HepG2 (cell line): ENCODE measurements at regions not wholly inside any gene's neighbourhood (a gene's known extent, or its start where the extent isn't known, plus 50 kb on each side); places are given as distances from the start of the nearest gene placed in this dataset.

Experiments used
- ATAC-seq: fragments of 200-7000 bp; cut with Tn5 transposase; 3 replicates; pipeline ENCODE4 v1.9.1; 2020; ENCODE audit warnings: mild to moderate bottlenecking, moderate library complexity
- BruUV-seq: library from RNA; stranded (reverse); fragments of 400-500 nt; replicated peaks from 2 replicates; lab custom pipeline; 2021; lab: Mats Ljungman, UMichigan
- CTCF ChIA-PET: fragments of 300-600 bp; formaldehyde crosslinking; extraction: SDS; loops from one replicate; lab custom pipeline; 2021; ENCODE audit warnings: low total read pairs, inconsistent platforms, low intra/inter-chr PET ratio; lab: Yijun Ruan, JAX
- POLR2A ChIA-PET: fragments of 350-600 bp; sonication (Branson Sonifier 250); formaldehyde crosslinking; loops from one replicate; lab custom pipeline; 2020; ENCODE audit warnings: antibody characterized with exemption, inconsistent platforms; lab: Yijun Ruan, JAX
- DNase-seq: peaks from one replicate; pipeline ENCODE4 v3.0.0-alpha.2; 2015; ENCODE audit warnings: low spot score
- FAIRE-seq: peaks from 3 replicates; lab custom pipeline; 2011; peaks lifted over from hg19 to GRCh38; lab: Jason Lieb, UNC
- H2AFZ ChIP-seq: one replicate; pipeline ENCODE4 v1.6.1; 2011; ENCODE audit warnings: low read length, inconsistent platforms
- H3K27ac ChIP-seq: fragments of 300-600 bp; 3 replicates; pipeline ENCODE4 v1.8.0; 2011; ENCODE audit warnings: mixed run types, mild to moderate bottlenecking, mixed read lengths, low read length, inconsistent platforms; ENCODE audit not compliant: insufficient read depth; ENCODE audit errors: extremely low read length
- H3K27me3 ChIP-seq, 2 experiments: fragments of 200-600 bp in 1 of 2; 2 replicates in 1 of 2; 3 replicates in 1 of 2; pipeline versions ENCODE4 v1.6.0 to v1.8.0; 2011; ENCODE audit warnings: low read length in 2 of 2, mild to moderate bottlenecking in 2 of 2, moderate library complexity in 2 of 2, inconsistent platforms in 1 of 2; ENCODE audit not compliant: insufficient read depth in 2 of 2, control insufficient read depth in 1 of 2
- H3K36me3 ChIP-seq, 2 experiments: fragments of 200-600 bp in 1 of 2; replicated peaks in 1 of 2; 2 replicates in 1 of 2; 3 replicates in 1 of 2; pipeline versions ENCODE4 v1.5.1 to v1.8.0; 2011; ENCODE audit warnings: low read length in 2 of 2, inconsistent platforms in 1 of 2; ENCODE audit not compliant: insufficient read depth in 2 of 2, control insufficient read depth in 1 of 2
- H3K4me1 ChIP-seq: 2 replicates; pipeline ENCODE4 v1.5.1; 2012; ENCODE audit warnings: low read length, inconsistent platforms; ENCODE audit not compliant: insufficient read depth
- H3K4me2 ChIP-seq: 2 replicates; pipeline ENCODE4 v1.6.0; 2011; ENCODE audit warnings: low read depth, low read length, inconsistent platforms
- H3K4me3 ChIP-seq, 3 experiments: fragments of 200-600 bp in 1 of 3; sonication (generic), shearing (Covaris generic) in 1 of 3; replicated peaks in 1 of 3; 2 replicates each; pipeline ENCODE4 v1.5.1; 2011 to 2016; ENCODE audit warnings: low read length in 3 of 3, inconsistent platforms in 2 of 3, low read depth in 2 of 3, mild to moderate bottlenecking in 2 of 3, control low read depth in 1 of 3, mixed read lengths in 1 of 3; ENCODE audit not compliant: insufficient read depth in 1 of 3
- H3K79me2 ChIP-seq: one replicate; pipeline ENCODE4 v1.6.1; 2011; ENCODE audit warnings: low read length, inconsistent platforms; ENCODE audit not compliant: insufficient read depth
- H3K9ac ChIP-seq: 2 replicates; pipeline ENCODE4 v1.6.0; 2011; ENCODE audit warnings: mild to moderate bottlenecking, low read depth, low read length, inconsistent platforms; ENCODE audit not compliant: insufficient read depth
- H3K9me3 ChIP-seq: 2 replicates; pipeline ENCODE4 v1.5.1; 2012; ENCODE audit warnings: mild to moderate bottlenecking, low read length
- H4K20me1 ChIP-seq: 2 replicates; pipeline ENCODE4 v1.6.0; 2011; ENCODE audit warnings: inconsistent platforms, mild to moderate bottlenecking, low read length, moderate library complexity; ENCODE audit not compliant: insufficient read depth
- HHEX ChIP-seq: IDR thresholded peaks from 2 replicates; pipeline ENCODE4 v1.6.1; 2016; ENCODE audit warnings: control low read depth
- HNF4A ChIP-seq: sonication (generic); formaldehyde crosslinking; IDR thresholded peaks from 2 replicates; pipeline ENCODE4 v1.4.0; 2020; ENCODE audit warnings: missing genetic modification reagents
- in situ Hi-C: cut with HindIII; loops from 2 replicates; pipeline ENCODE4 v1.10.0; 2017; ENCODE audit warnings: low pct_unique_long_range_greater_than_20kb; ENCODE audit not compliant: extremely low pct_ligation_motif_present
- intact Hi-C: fragments of 100-400 bp; cut with micrococcal nuclease; formaldehyde crosslinking; loops from one replicate; pipeline ENCODE4 v1.10.0; 2022; ENCODE audit not compliant: unreplicated experiment
- TF ChIP-seq, protein P1 (sequence below): sonication (generic); formaldehyde crosslinking; IDR thresholded peaks from 2 replicates; pipeline ENCODE4 v1.4.0; 2020; ENCODE audit warnings: missing genetic modification reagents
- TF ChIP-seq, protein P2 (sequence below): fragments of 450-650 bp; IDR thresholded peaks from 2 replicates; pipeline ENCODE4 v1.6.1; 2017; ENCODE audit warnings: mild to moderate bottlenecking
- TF ChIP-seq, protein P3 (sequence below): IDR thresholded peaks from 2 replicates; pipeline ENCODE4 v1.6.1; 2012; ENCODE audit warnings: low read length, improper control_type of control experiment

DNA sequence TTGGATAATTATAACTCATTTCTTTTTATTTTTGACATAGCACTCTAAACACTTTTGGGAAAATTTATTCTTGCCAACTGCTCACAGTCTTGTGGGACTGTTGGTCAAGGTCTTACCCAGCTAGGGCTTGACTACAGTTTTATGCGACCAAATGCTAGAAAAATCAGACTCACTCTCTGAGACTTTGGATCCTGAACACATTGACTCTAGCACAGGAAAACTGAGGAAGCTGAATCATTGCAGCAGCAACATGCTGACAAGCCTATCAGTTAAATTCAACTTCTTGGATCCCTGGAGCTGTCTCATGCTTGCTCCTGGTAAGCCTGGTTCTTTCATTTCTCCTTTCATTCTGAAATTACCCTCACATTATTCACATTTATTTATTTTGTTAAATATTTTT is 120.7 kb upstream of the TMTC2 start (continued):
- TF ChIP-seq, protein P1, sequence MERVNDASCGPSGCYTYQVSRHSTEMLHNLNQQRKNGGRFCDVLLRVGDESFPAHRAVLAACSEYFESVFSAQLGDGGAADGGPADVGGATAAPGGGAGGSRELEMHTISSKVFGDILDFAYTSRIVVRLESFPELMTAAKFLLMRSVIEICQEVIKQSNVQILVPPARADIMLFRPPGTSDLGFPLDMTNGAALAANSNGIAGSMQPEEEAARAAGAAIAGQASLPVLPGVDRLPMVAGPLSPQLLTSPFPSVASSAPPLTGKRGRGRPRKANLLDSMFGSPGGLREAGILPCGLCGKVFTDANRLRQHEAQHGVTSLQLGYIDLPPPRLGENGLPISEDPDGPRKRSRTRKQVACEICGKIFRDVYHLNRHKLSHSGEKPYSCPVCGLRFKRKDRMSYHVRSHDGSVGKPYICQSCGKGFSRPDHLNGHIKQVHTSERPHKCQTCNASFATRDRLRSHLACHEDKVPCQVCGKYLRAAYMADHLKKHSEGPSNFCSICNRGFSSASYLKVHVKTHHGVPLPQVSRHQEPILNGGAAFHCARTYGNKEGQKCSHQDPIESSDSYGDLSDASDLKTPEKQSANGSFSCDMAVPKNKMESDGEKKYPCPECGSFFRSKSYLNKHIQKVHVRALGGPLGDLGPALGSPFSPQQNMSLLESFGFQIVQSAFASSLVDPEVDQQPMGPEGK (CRISPR knock-in tag) = no peak
- TF ChIP-seq, protein P2, sequence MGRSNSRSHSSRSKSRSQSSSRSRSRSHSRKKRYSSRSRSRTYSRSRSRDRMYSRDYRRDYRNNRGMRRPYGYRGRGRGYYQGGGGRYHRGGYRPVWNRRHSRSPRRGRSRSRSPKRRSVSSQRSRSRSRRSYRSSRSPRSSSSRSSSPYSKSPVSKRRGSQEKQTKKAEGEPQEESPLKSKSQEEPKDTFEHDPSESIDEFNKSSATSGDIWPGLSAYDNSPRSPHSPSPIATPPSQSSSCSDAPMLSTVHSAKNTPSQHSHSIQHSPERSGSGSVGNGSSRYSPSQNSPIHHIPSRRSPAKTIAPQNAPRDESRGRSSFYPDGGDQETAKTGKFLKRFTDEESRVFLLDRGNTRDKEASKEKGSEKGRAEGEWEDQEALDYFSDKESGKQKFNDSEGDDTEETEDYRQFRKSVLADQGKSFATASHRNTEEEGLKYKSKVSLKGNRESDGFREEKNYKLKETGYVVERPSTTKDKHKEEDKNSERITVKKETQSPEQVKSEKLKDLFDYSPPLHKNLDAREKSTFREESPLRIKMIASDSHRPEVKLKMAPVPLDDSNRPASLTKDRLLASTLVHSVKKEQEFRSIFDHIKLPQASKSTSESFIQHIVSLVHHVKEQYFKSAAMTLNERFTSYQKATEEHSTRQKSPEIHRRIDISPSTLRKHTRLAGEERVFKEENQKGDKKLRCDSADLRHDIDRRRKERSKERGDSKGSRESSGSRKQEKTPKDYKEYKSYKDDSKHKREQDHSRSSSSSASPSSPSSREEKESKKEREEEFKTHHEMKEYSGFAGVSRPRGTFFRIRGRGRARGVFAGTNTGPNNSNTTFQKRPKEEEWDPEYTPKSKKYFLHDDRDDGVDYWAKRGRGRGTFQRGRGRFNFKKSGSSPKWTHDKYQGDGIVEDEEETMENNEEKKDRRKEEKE = no peak
- TF ChIP-seq, protein P3, sequence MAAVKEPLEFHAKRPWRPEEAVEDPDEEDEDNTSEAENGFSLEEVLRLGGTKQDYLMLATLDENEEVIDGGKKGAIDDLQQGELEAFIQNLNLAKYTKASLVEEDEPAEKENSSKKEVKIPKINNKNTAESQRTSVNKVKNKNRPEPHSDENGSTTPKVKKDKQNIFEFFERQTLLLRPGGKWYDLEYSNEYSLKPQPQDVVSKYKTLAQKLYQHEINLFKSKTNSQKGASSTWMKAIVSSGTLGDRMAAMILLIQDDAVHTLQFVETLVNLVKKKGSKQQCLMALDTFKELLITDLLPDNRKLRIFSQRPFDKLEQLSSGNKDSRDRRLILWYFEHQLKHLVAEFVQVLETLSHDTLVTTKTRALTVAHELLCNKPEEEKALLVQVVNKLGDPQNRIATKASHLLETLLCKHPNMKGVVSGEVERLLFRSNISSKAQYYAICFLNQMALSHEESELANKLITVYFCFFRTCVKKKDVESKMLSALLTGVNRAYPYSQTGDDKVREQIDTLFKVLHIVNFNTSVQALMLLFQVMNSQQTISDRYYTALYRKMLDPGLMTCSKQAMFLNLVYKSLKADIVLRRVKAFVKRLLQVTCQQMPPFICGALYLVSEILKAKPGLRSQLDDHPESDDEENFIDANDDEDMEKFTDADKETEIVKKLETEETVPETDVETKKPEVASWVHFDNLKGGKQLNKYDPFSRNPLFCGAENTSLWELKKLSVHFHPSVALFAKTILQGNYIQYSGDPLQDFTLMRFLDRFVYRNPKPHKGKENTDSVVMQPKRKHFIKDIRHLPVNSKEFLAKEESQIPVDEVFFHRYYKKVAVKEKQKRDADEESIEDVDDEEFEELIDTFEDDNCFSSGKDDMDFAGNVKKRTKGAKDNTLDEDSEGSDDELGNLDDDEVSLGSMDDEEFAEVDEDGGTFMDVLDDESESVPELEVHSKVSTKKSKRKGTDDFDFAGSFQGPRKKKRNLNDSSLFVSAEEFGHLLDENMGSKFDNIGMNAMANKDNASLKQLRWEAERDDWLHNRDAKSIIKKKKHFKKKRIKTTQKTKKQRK = no peak
- TF ChIP-seq HNF4A (CRISPR knock-in tag) = no peak
- TF ChIP-seq, all 625 proteins: peak for 0

DNA sequence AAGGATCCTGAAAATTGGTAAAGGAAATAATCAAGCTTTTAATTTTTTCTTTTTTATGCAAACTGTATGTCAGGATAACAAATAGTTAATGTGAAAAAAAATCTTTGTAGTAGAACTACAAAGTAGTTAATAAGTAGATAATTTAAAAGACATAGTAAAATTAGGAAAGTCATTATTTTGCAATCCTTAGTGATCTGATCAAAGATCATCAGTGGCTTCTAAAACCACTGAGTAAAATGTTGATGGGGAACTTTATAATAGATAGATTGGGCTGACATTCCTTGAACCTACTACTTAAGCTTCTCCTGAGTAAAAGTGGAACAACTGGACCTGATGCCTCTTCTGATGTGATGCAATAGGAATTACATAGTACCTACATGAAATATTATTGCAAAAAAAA is 119.0 kb upstream of the TMTC2 start:
- H3K27ac ChIP-seq = no peak overlapping the region
- DNase-seq (no peak), FAIRE-seq (no peak)
- no peak overlapping the region for H3K9ac ChIP-seq
- no TSS peak for BruUV-seq
- TF ChIP-seq HHEX (CRISPR knock-in tag) = no peak
- TF ChIP-seq, all 625 proteins: peak for 0
- CTCF ChIA-PET = no interaction called here
- Histone ChIP-seq H3K27me3 (no peaks in the 10 kb centered on the region), H3K79me2 (no peaks in the 10 kb centered on the region), H2AFZ (no peak overlapping the region), H3K4me1 (no peaks in the 10 kb centered on the region), H3K9me3 (no peaks in the 10 kb centered on the region), H4K20me1 (no peaks in the 10 kb centered on the region), H3K4me3 (no peak overlapping the region), H3K36me3 (no peaks in the 10 kb centered on the region), H3K4me2 (no peak overlapping the region)
- POLR2A ChIA-PET = no interaction called here
- ATAC-seq = no peak
- intact Hi-C loops (no loop called here), in situ Hi-C loops (no loop called here)
